ENCODE measurements at regions not wholly inside any gene's neighbourhood (a gene's known extent, or its start where the extent isn't known, plus 50 kb on each side); places are given as distances from the start of the nearest gene placed in this dataset.

DNA sequence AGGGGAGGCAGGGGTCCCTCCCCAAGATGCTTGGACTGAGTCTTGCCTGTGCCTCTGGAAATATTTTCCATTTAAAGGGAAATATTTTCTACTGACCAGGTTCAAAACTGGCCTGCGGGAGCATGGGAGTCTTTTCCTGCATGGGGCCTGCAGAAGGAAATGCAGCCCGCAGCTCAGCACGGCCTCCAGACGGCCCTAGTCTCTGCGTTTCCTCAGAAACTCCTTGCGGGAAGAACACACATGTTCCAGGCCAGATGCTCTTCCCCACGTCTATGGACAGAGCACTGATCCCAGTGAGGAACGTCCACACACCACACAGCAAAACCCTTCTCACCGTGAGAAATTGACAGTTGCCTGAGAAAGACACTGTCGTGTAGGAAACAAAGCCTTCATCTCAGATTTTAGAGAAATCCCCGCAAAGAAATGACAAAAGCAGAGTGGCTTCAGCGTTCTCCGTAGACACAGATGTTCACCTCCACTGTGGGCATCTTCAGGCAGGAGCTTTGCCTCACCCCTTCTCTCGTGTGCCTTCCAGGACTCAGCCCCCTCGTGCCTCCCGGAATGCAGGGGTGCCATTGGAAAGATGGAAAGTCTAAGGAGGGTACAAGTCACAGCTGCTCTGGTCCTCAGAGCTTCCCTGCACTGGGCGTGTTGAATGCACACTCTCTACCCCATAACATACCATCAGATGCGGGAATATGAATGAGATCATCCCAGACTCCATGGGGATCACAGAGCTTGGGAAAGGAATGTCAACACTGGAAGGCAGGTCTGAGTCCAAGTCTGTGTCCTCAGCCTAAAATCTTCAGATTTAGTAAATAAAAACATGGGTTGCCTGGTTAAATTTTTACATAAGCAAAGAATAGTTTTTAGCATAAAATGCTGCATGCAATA lies 438.7 kb upstream of the SALL3 start:
- Histone ChIP-seq H3K36me3 (ENCODE audit: control insufficient read depth in 2 of 2, insufficient read depth in 2 of 2, low read length in 2 of 2) (no peaks in the 10 kb centered on the region), H3K9me3 (ENCODE audit: control insufficient read depth in 2 of 2, low read length in 2 of 2) (no peaks in the 10 kb centered on the region), H3K27me3 (ENCODE audit: control insufficient read depth in 1 of 2, insufficient read depth in 2 of 2, low read length in 2 of 2) (peaks cover 0 to 2% of the 10 kb centered on the region in 2 donors), H3K4me1 (ENCODE audit: control insufficient read depth, insufficient read depth, low read length) (peaks cover 5% of the 10 kb centered on the region), H3K27ac (ENCODE audit: low read length) (no peak overlapping the region), H3K4me3 (ENCODE audit: low read length in 2 of 2) (no peak overlapping the region), H3K9ac (ENCODE audit: low read length in 2 of 2) (no peak overlapping the region)

DNA sequence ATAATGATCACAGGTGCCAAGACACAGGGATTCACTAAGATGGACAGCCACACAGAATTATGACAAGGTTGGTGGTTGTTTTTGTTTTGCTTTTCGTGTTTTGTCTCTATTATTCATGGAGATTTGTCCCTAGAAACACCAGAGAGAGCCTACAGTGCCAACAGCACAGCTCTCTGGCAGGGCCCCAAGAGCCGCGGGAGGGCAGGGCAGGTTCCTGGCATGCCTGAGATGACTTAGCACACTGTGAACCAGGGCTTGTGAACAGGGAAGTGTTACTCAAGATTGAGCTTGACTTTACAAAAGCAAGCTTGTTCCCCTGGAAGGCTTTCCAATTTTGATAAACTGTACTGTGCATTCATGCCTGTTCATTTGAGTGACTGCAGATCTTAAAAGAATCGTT lies 437.4 kb upstream of the SALL3 start:
- Histone ChIP-seq H3K4me3 (ENCODE audit: low read length in 2 of 2) (no peak overlapping the region), H3K27ac (ENCODE audit: low read length) (no peak overlapping the region), H3K27me3 (ENCODE audit: control insufficient read depth in 1 of 2, insufficient read depth in 2 of 2, low read length in 2 of 2) (peaks cover 0 to 2% of the 10 kb centered on the region in 2 donors), H3K36me3 (ENCODE audit: control insufficient read depth in 2 of 2, insufficient read depth in 2 of 2, low read length in 2 of 2) (no peaks in the 10 kb centered on the region), H3K4me1 (ENCODE audit: control insufficient read depth, insufficient read depth, low read length) (peaks cover 5% of the 10 kb centered on the region), H3K9me3 (ENCODE audit: control insufficient read depth in 2 of 2, low read length in 2 of 2) (no peaks in the 10 kb centered on the region), H3K9ac (ENCODE audit: low read length in 2 of 2) (no peak overlapping the region)

DNA sequence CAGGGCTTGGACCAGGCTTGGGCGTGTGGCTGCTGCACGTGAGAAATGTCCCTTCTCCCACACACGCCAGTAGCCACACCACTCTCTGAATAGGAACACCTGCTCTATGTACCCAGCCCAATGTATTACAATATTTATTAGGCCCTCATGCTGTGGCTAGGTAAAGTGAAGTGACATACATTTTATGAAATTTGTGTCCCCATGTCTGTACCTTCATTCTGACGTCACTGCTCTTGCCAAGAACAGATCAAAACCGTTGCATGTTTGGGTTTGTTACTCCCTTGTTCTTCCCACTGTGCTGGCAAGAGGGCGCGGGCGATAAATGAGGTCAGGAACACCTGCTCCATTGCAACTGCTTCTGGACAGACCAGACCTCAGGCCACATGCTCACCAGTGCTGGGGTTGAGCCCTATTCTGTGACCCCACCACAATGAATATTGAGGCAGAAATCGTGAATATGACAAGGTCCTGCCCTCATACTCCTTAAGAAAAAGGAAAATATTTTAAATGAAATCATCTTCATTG lies 436.4 kb upstream of the SALL3 start:
- Histone ChIP-seq H3K4me1 (ENCODE audit: control insufficient read depth, insufficient read depth, low read length) (peaks cover 5% of the 10 kb centered on the region), H3K27me3 (ENCODE audit: control insufficient read depth in 1 of 2, insufficient read depth in 2 of 2, low read length in 2 of 2) (no peaks in the 10 kb centered on the region), H3K4me3 (ENCODE audit: low read length in 2 of 2) (no peak overlapping the region), H3K27ac (ENCODE audit: low read length) (no peak overlapping the region), H3K36me3 (ENCODE audit: control insufficient read depth in 2 of 2, insufficient read depth in 2 of 2, low read length in 2 of 2) (no peaks in the 10 kb centered on the region), H3K9me3 (ENCODE audit: control insufficient read depth in 2 of 2, low read length in 2 of 2) (no peaks in the 10 kb centered on the region), H3K9ac (ENCODE audit: low read length in 2 of 2) (no peak overlapping the region)

DNA sequence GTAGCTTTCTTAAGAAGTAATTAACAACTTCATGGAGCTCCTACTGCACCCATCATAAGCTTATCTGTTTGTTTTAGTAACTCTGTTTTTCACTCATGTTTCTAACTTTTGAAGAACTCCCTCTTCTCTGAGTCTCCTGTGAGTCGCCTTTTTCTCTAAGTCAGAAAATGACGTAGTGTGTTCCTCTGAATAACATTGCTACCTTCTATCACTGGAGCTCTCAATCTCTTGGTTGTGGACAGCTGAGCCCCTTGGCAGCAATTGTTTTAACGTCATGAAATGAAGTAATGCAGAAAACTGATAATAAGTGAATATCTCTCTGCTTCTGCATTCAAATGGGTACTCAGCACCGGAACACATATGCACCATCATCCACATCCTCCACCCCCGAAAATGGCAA lies 433.3 kb upstream of the SALL3 start:
- H3K27me3 ChIP-seq (ENCODE audit: control insufficient read depth in 1 of 2, insufficient read depth in 2 of 2, low read length in 2 of 2) = peaks cover 0 to 4% of the 10 kb centered on the region in 2 donors
- H3K9me3 ChIP-seq (ENCODE audit: control insufficient read depth in 2 of 2, low read length in 2 of 2) = no peaks in the 10 kb centered on the region
- H3K9ac ChIP-seq (ENCODE audit: low read length in 2 of 2) = no peak overlapping the region
- H3K27ac ChIP-seq (ENCODE audit: low read length) = no peak overlapping the region
- no peak overlapping the region for H3K4me3 ChIP-seq (ENCODE audit: low read length in 2 of 2)
- peaks cover 5% of the 10 kb centered on the region for H3K4me1 ChIP-seq (ENCODE audit: control insufficient read depth, insufficient read depth, low read length)
- no peaks in the 10 kb centered on the region for H3K36me3 ChIP-seq (ENCODE audit: control insufficient read depth in 2 of 2, insufficient read depth in 2 of 2, low read length in 2 of 2)

DNA sequence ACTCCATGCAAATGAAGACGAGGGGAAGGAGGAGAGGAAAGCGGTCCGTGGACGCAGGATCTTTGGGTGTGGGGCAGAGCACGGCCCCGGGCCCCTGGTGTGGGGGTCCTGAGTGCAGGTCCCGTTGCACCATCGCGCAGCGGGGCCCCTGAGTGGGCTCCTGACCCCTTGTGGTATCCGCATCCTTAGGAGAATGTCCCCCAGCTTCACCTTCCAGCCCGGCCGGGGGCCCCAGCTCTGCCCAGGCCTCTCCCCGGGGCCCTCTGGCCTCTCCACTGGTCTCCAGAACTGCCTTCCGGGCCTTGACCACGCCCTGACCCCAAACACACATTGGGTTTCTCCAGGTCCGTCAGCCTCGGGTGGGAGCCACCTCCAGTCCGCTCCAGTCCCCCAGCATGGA lies 431.8 kb upstream of the SALL3 start:
- no peaks in the 10 kb centered on the region for H3K36me3 ChIP-seq (ENCODE audit: control insufficient read depth in 2 of 2, insufficient read depth in 2 of 2, low read length in 2 of 2)
- H3K9ac ChIP-seq (ENCODE audit: low read length in 2 of 2) = no peak overlapping the region
- no peak overlapping the region for H3K4me3 ChIP-seq (ENCODE audit: low read length in 2 of 2)
- no peaks in the 10 kb centered on the region for H3K4me1 ChIP-seq (ENCODE audit: control insufficient read depth, insufficient read depth, low read length)
- peaks cover 0 to 4% of the 10 kb centered on the region in 2 donors for H3K27me3 ChIP-seq (ENCODE audit: control insufficient read depth in 1 of 2, insufficient read depth in 2 of 2, low read length in 2 of 2)
- H3K9me3 ChIP-seq (ENCODE audit: control insufficient read depth in 2 of 2, low read length in 2 of 2) = no peaks in the 10 kb centered on the region
- H3K27ac ChIP-seq (ENCODE audit: low read length) = no peak overlapping the region

DNA sequence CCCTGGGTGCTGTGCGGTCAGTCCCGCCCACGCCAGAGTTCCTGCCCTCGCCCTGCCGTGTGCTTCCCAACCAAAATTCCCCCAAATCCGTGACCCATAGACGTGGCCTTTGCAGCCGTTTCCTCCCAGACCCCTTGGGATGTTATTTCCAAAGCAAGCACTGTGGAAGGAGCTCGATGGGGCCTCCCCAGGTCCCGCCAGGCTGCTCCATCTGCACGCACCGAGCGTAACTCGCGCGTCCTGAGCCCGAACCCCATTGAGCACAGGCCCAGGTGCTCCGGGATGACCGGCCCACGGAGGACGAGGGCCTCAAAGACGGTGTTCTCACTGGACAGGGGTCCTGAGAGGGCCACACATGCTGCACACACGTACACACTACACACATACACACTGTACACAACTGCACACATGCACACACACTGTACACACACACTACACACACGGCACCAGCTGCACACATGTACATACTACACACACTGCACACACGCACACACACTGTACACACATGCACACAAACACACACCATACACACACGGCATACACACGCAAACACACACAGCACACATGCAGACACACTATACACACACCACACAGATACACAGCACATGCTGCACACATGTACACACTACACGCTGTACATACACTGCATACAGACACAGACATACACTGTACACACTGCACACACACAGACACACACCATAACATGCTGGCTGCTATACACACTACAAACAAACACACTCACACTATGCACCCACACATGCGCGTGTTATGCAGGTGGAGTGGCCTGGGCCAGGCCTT lies 431.2 kb upstream of the SALL3 start:
- Histone ChIP-seq H3K4me3 (ENCODE audit: low read length in 2 of 2) (no peak overlapping the region), H3K36me3 (ENCODE audit: control insufficient read depth in 2 of 2, insufficient read depth in 2 of 2, low read length in 2 of 2) (no peaks in the 10 kb centered on the region), H3K9me3 (ENCODE audit: control insufficient read depth in 2 of 2, low read length in 2 of 2) (peaks cover 0 to under 1% of the 10 kb centered on the region in 2 donors), H3K4me1 (ENCODE audit: control insufficient read depth, insufficient read depth, low read length) (no peaks in the 10 kb centered on the region), H3K27me3 (ENCODE audit: control insufficient read depth in 1 of 2, insufficient read depth in 2 of 2, low read length in 2 of 2) (peaks cover 0 to 4% of the 10 kb centered on the region in 2 donors), H3K27ac (ENCODE audit: low read length) (no peak overlapping the region), H3K9ac (ENCODE audit: low read length in 2 of 2) (no peak overlapping the region)

DNA sequence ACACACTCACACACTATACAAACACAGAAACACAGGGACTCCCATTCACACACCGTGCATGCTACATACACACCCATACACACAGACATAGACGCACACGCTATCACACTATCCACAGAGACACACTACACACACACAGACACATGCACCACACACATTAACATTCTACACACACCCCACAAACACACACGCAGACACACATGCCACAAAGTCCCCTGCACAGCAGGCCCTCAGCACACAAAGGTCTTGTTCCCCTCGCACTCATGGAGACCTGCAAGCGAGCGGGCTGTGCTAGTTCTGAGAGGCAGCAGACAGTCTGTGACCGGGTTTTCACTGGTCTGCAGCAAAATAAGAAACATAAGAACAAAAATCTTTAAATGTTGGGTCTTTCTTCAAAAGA lies 429.6 kb upstream of the SALL3 start:
- H3K27ac ChIP-seq (ENCODE audit: low read length) = no peak overlapping the region
- H3K4me3 ChIP-seq (ENCODE audit: low read length in 2 of 2) = no peak overlapping the region
- peaks cover 0 to 4% of the 10 kb centered on the region in 2 donors for H3K27me3 ChIP-seq (ENCODE audit: control insufficient read depth in 1 of 2, insufficient read depth in 2 of 2, low read length in 2 of 2)
- H3K9me3 ChIP-seq (ENCODE audit: control insufficient read depth in 2 of 2, low read length in 2 of 2) = peaks cover 0 to 7% of the 10 kb centered on the region in 2 donors
- H3K4me1 ChIP-seq (ENCODE audit: control insufficient read depth, insufficient read depth, low read length) = no peaks in the 10 kb centered on the region
- H3K36me3 ChIP-seq (ENCODE audit: control insufficient read depth in 2 of 2, insufficient read depth in 2 of 2, low read length in 2 of 2) = no peaks in the 10 kb centered on the region
- H3K9ac ChIP-seq (ENCODE audit: low read length in 2 of 2) = no peak overlapping the region

DNA sequence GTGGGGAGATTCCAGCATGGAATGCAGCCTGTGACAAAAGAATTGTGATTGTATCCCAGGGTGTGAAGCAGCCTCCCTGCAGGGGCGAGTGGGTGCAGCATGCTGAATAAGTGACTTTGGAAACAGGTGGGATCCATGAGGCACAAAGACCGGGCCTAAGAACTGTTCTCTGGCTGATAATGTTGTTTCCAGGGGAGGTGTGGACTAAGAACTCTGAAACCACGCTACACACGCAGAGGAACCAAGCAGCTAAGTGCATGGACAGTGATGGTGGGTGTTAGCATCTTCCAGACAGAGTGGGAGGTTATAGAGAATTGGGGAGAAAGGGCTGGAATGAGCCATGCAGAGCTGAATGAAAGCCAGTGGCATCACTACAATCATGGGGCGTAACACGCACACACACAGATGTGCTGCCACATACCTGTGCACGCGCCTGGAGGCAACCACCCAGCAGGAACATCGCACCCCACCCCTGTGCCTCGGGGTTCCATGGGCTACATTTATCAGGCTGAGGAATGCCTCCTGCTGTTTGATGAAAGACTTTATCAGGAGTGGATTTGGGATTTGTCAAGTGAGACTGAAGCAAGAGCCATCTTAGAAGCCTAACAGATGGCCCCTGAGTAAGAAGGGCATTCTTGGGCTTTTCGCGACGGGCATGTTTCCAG lies 424.5 kb upstream of the SALL3 start:
- Histone ChIP-seq H3K9me3 (ENCODE audit: control insufficient read depth in 2 of 2, low read length in 2 of 2) (peaks cover 0 to 22% of the 10 kb centered on the region in 2 donors), H3K27me3 (ENCODE audit: control insufficient read depth in 1 of 2, insufficient read depth in 2 of 2, low read length in 2 of 2) (no peaks in the 10 kb centered on the region), H3K4me3 (ENCODE audit: low read length in 2 of 2) (no peak overlapping the region), H3K4me1 (ENCODE audit: control insufficient read depth, insufficient read depth, low read length) (no peaks in the 10 kb centered on the region), H3K27ac (ENCODE audit: low read length) (no peak overlapping the region), H3K36me3 (ENCODE audit: control insufficient read depth in 2 of 2, insufficient read depth in 2 of 2, low read length in 2 of 2) (no peaks in the 10 kb centered on the region), H3K9ac (ENCODE audit: low read length in 2 of 2) (no peak overlapping the region)

DNA sequence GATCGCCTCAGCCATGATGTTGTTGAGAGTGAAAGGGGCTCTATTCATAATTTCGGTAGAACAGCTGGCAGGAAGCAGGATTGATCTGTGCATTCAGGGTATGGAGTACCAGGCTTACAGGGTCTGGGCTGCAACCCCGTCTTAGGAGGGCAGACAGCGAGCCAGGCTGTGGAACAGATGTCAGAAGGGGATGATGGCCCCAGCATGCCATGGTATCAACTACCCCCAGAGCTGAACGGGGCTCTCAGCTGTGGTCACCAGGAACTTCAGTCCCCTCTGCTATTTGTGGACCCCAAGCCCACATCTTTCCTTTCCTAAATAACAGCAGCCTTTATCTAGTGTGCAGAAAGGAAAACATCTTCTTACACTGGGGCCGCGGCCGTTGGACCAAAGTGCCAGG lies 422.2 kb upstream of the SALL3 start:
- H3K36me3 ChIP-seq (ENCODE audit: control insufficient read depth in 2 of 2, insufficient read depth in 2 of 2, low read length in 2 of 2) = no peaks in the 10 kb centered on the region

DNA sequence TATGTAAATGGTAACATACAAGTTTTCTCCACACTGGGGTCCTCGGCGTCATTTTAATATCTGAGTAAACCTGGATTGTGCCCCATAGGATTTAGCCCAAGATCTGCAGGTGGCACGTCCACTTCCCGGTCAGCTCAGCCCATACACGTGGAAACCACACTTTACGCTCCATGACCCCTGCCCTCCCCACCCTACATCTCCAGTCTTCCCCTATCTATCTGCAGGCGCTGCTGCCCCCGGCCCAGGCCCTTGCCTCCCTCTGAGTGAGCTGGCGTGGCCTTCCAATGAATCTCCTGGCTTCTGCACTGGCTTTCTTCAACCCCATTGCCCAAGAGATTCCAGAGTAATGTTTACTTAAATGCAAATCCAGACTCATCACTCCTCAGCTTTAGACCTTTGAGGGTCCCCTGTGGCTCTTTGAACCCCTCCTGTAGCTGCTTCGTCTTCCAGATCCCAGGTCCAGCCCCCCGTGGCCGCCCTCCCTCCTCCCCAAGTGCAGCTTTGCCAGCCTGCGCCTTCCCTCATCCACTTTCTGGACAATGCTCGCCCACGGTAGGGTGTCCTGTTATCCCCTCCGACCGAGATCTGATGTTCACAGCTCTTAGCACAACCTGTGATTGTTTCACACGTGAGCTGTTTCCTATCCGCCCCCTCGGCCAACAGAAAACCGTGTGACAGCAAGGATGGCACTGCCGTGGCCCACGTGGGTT lies 421.4 kb upstream of the SALL3 start:
- H3K27me3 ChIP-seq (ENCODE audit: control insufficient read depth in 1 of 2, insufficient read depth in 2 of 2, low read length in 2 of 2) = peaks cover 0 to 6% of the 10 kb centered on the region in 2 donors
- peaks cover 0 to 22% of the 10 kb centered on the region in 2 donors for H3K9me3 ChIP-seq (ENCODE audit: control insufficient read depth in 2 of 2, low read length in 2 of 2)
- no peak overlapping the region for H3K4me3 ChIP-seq (ENCODE audit: low read length in 2 of 2)
- H3K27ac ChIP-seq (ENCODE audit: low read length) = no peak overlapping the region
- H3K9ac ChIP-seq (ENCODE audit: low read length in 2 of 2) = no peak overlapping the region
- no peaks in the 10 kb centered on the region for H3K36me3 ChIP-seq (ENCODE audit: control insufficient read depth in 2 of 2, insufficient read depth in 2 of 2, low read length in 2 of 2)
- H3K4me1 ChIP-seq (ENCODE audit: control insufficient read depth, insufficient read depth, low read length) = no peaks in the 10 kb centered on the region

More for the DNA sequence above, 422.2 kb upstream of the SALL3 start:
- Histone ChIP-seq H3K9ac (ENCODE audit: low read length in 2 of 2) (no peak overlapping the region), H3K27ac (ENCODE audit: low read length) (no peak overlapping the region), H3K4me3 (ENCODE audit: low read length in 2 of 2) (no peak overlapping the region), H3K9me3 (ENCODE audit: control insufficient read depth in 2 of 2, low read length in 2 of 2) (peaks cover 0 to 22% of the 10 kb centered on the region in 2 donors), H3K27me3 (ENCODE audit: control insufficient read depth in 1 of 2, insufficient read depth in 2 of 2, low read length in 2 of 2) (peaks cover 0 to 6% of the 10 kb centered on the region in 2 donors), H3K4me1 (ENCODE audit: control insufficient read depth, insufficient read depth, low read length) (no peaks in the 10 kb centered on the region)

All from stomach smooth muscle (tissue), 2 donors.